ENCODE measurements at regions not wholly inside any gene's neighbourhood (a gene's known extent, or its start where the extent isn't known, plus 50 kb on each side); places are given as distances from the start of the nearest gene placed in this dataset.

DNA sequence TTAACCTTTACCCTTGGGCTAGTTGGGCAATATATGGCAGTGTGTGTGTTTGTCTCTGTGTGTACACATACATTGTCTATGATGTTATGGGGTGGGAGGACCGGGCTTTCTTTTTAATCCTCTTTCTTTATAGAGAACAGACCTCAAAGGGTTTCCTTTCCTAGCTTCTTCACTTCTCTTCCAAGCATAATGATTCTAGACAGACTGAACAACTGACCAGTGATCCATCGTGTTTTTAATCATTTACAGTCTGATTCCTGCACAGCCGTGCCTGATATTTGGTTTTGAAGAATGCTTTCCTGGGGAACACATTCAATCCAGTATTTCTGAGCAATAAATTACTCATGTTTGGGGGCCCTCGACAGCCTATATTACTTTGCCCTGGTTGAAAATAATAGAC lies 481.1 kb upstream of the DCN start:
- no peaks in the 10 kb centered on the region for H3K36me3 ChIP-seq (replicated peaks; ENCODE audit: insufficient read depth, low read length)
- no peaks in the 10 kb centered on the region for H3K9me2 ChIP-seq (replicated peaks; ENCODE audit: insufficient read depth, low read length)
- H3K4me2 ChIP-seq (ENCODE audit: low read depth, low read length), result no peak overlapping the region
- no peak overlapping the region for H2AFZ ChIP-seq (ENCODE audit: low read length)
- no peak overlapping the region for H3K9ac ChIP-seq (ENCODE audit: low read length)
- no peaks in the 10 kb centered on the region for H3F3A ChIP-seq (ENCODE audit: insufficient read depth, low read length)
- no peak for DNase-seq
- H3K4me3 ChIP-seq (ENCODE audit: low read length), result no peak overlapping the region
- H3K27ac ChIP-seq (ENCODE audit: low read length), result no peak overlapping the region
- H3K79me2 ChIP-seq (ENCODE audit: low read length), result no peaks in the 10 kb centered on the region
- H3K4me1 ChIP-seq (ENCODE audit: low read length), result no peaks in the 10 kb centered on the region
- TF ChIP-seq, protein P1, sequence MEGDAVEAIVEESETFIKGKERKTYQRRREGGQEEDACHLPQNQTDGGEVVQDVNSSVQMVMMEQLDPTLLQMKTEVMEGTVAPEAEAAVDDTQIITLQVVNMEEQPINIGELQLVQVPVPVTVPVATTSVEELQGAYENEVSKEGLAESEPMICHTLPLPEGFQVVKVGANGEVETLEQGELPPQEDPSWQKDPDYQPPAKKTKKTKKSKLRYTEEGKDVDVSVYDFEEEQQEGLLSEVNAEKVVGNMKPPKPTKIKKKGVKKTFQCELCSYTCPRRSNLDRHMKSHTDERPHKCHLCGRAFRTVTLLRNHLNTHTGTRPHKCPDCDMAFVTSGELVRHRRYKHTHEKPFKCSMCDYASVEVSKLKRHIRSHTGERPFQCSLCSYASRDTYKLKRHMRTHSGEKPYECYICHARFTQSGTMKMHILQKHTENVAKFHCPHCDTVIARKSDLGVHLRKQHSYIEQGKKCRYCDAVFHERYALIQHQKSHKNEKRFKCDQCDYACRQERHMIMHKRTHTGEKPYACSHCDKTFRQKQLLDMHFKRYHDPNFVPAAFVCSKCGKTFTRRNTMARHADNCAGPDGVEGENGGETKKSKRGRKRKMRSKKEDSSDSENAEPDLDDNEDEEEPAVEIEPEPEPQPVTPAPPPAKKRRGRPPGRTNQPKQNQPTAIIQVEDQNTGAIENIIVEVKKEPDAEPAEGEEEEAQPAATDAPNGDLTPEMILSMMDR (IDR thresholded peaks at IDR 0.05; ENCODE audit: low read length), result no peak
- no peak for TF ChIP-seq EZH2phosphoT487 (IDR thresholded peaks at IDR 0.05; ENCODE audit: low read length)
- TF ChIP-seq EZH2 (optimal IDR thresholded peaks at IDR 0.05; ENCODE audit: low read depth, low read length), result no peak
- H3K27me3 ChIP-seq (replicated peaks; ENCODE audit: insufficient read depth, low read length), result no peaks in the 10 kb centered on the region
- no peaks in the 10 kb centered on the region for H3K9me3 ChIP-seq (replicated peaks; ENCODE audit: insufficient read depth, low read length)
- no peaks in the 10 kb centered on the region for H4K20me1 ChIP-seq (ENCODE audit: insufficient read depth, low read length)

DNA sequence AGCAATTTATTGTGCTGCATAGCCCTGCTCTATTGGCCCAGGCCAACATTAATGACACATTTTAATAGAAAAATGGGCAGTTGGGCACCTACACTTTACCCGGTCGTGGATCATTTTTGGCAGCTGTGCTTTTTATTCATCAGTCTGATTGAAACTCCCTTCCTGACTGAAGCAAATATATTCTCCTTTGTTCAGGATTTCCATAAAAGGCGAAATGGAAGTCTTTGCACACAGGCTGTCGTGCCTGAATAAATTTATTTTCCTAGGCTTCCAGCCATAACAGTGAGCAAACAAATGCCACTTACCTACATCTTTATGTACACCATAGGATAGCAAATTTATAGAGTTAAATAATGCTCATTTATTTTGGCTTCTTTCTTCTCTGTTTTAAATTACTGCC lies 480.7 kb upstream of the DCN start:
- Histone ChIP-seq H3K9ac (ENCODE audit: low read length) (no peak overlapping the region), H3K27me3 (replicated peaks; ENCODE audit: insufficient read depth, low read length) (no peaks in the 10 kb centered on the region), H3K9me2 (replicated peaks; ENCODE audit: insufficient read depth, low read length) (no peaks in the 10 kb centered on the region), H3K36me3 (replicated peaks; ENCODE audit: insufficient read depth, low read length) (no peaks in the 10 kb centered on the region), H3K27ac (ENCODE audit: low read length) (no peak overlapping the region), H3K9me3 (replicated peaks; ENCODE audit: insufficient read depth, low read length) (no peaks in the 10 kb centered on the region), H4K20me1 (ENCODE audit: insufficient read depth, low read length) (no peaks in the 10 kb centered on the region), H3K4me3 (ENCODE audit: low read length) (no peak overlapping the region), H3K4me2 (ENCODE audit: low read depth, low read length) (no peak overlapping the region), H2AFZ (ENCODE audit: low read length) (no peak overlapping the region), H3F3A (ENCODE audit: insufficient read depth, low read length) (no peaks in the 10 kb centered on the region), H3K79me2 (ENCODE audit: low read length) (no peaks in the 10 kb centered on the region), H3K4me1 (ENCODE audit: low read length) (no peaks in the 10 kb centered on the region)
- no peak for DNase-seq
- no peak for TF ChIP-seq EZH2phosphoT487 (IDR thresholded peaks at IDR 0.05; ENCODE audit: low read length)
- TF ChIP-seq, protein P1 (IDR thresholded peaks at IDR 0.05; ENCODE audit: low read length), result no peak
- no peak for TF ChIP-seq EZH2 (optimal IDR thresholded peaks at IDR 0.05; ENCODE audit: low read depth, low read length)

DNA sequence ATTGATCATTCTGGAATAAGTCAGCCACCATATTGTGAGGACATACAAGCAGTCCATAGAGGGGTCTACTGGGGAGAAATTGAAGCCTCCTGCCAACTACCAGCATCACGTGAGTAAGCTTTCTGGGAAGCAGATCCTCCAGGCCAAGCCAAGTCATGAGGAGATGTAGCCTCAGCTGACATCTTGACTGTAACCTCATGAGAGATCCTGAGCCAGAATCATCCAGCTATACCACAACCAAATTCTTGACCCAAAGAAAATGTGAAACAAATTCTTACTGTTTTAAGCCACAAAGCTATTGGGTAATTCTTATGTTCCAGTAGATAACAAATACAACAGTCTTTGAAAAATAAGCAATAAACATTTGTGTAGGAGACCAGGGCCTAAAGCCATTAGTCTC lies 479.4 kb upstream of the DCN start:
- Histone ChIP-seq H3K4me1 (ENCODE audit: low read length) (no peaks in the 10 kb centered on the region), H3K9me2 (replicated peaks; ENCODE audit: insufficient read depth, low read length) (no peaks in the 10 kb centered on the region), H3K27ac (ENCODE audit: low read length) (no peak overlapping the region), H3K9me3 (replicated peaks; ENCODE audit: insufficient read depth, low read length) (no peaks in the 10 kb centered on the region), H3K27me3 (replicated peaks; ENCODE audit: insufficient read depth, low read length) (no peaks in the 10 kb centered on the region), H3K4me3 (ENCODE audit: low read length) (no peak overlapping the region), H4K20me1 (ENCODE audit: insufficient read depth, low read length) (no peaks in the 10 kb centered on the region), H3K9ac (ENCODE audit: low read length) (no peak overlapping the region), H3K79me2 (ENCODE audit: low read length) (no peaks in the 10 kb centered on the region), H3K4me2 (ENCODE audit: low read depth, low read length) (no peak overlapping the region), H3F3A (ENCODE audit: insufficient read depth, low read length) (no peaks in the 10 kb centered on the region), H3K36me3 (replicated peaks; ENCODE audit: insufficient read depth, low read length) (no peaks in the 10 kb centered on the region), H2AFZ (ENCODE audit: low read length) (no peak overlapping the region)
- DNase-seq, result no peak
- TF ChIP-seq EZH2phosphoT487 (IDR thresholded peaks at IDR 0.05; ENCODE audit: low read length) (no peak), EZH2 (optimal IDR thresholded peaks at IDR 0.05; ENCODE audit: low read depth, low read length) (no peak)
- TF ChIP-seq, protein P1 (IDR thresholded peaks at IDR 0.05; ENCODE audit: low read length), result no peak
